KMS-11 (cell line): ENCODE measurements at regions not wholly inside any gene's neighbourhood (a gene's known extent, or its start where the extent isn't known, plus 50 kb on each side); places are given as distances from the start of the nearest gene placed in this dataset.

ENCODE experiments used
- H2AFZ ChIP-seq: fragments of 200-600 bp; sonication (generic); 2 replicates; pipeline ENCODE4 v1.6.1; 2016; ENCODE audit warnings: antibody characterized with exemption, mixed run types, low read depth
- H3K27ac ChIP-seq: fragments of 200-600 bp; sonication (generic); 2 replicates; pipeline ENCODE4 v1.6.1; 2016; ENCODE audit warnings: mild to moderate bottlenecking, mixed run types
- H3K27me3 ChIP-seq: fragments of 200-600 bp; sonication (generic); 2 replicates; pipeline ENCODE4 v1.6.1; 2017; ENCODE audit warnings: mild to moderate bottlenecking, low read depth, mixed run types, moderate library complexity; ENCODE audit not compliant: insufficient read depth
- H3K36me3 ChIP-seq: fragments of 200-600 bp; sonication (generic); 2 replicates; pipeline ENCODE4 v1.6.1; 2017; ENCODE audit warnings: mild to moderate bottlenecking, mixed run types; ENCODE audit not compliant: insufficient read depth
- H3K4me1 ChIP-seq: fragments of 200-600 bp; sonication (generic); 2 replicates; pipeline ENCODE4 v1.6.1; 2016; ENCODE audit warnings: mild to moderate bottlenecking, low read depth, mixed run types; ENCODE audit not compliant: poor library complexity, severe bottlenecking
- H3K4me2 ChIP-seq: fragments of 200-600 bp; sonication (generic); 2 replicates; pipeline ENCODE4 v1.7.0; 2016; ENCODE audit warnings: mild to moderate bottlenecking, mixed run types
- H3K4me3 ChIP-seq: fragments of 200-600 bp; sonication (generic); IDR thresholded peaks from 2 replicates; pipeline ENCODE4 v1.6.1; 2017; ENCODE audit warnings: low read depth, low read length, mixed read lengths; ENCODE audit not compliant: insufficient read depth
- H3K79me2 ChIP-seq: fragments of 200-600 bp; sonication (generic); 2 replicates; pipeline ENCODE4 v1.6.1; 2016; ENCODE audit warnings: low read depth, mixed run types; ENCODE audit not compliant: insufficient read depth
- H3K9ac ChIP-seq: fragments of 200-600 bp; sonication (generic); 2 replicates; pipeline ENCODE4 v1.6.1; 2016; ENCODE audit warnings: mild to moderate bottlenecking, mixed run types
- H4K20me1 ChIP-seq: fragments of 200-600 bp; sonication (generic); 2 replicates; pipeline ENCODE4 v1.6.1; 2016; ENCODE audit warnings: mild to moderate bottlenecking, mixed run types; ENCODE audit not compliant: insufficient read depth
- TF ChIP-seq, protein P1 (sequence below): fragments of 200-600 bp; sonication (generic); conservative IDR thresholded peaks from 2 replicates; pipeline ENCODE4 v1.6.1; 2017; ENCODE audit warnings: low read depth, mild to moderate bottlenecking, antibody characterized with exemption, low read length, moderate library complexity, mixed read lengths

DNA sequence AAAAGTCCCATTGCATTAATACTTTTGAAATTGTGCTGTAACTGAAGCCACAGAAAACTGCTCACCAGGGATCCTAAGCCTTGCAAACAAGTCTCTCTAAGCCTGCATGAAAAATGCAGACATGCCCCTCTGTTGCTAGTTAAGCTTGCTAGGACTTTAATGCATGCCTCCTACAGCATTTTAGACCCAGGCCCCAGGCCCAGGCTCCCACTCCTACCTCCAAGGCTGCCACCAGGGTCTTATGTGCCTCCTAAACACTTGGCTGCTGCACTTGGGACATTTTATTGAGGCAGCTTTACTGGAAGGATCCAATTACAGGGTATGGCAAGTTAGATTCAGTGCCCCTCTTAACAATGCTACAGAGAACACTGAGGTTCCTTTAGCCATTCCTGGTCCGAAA lies 467.3 kb upstream of the CLINT1 start:
- no peaks in the 10 kb centered on the region for H3K4me1 ChIP-seq
- H3K4me2 ChIP-seq: no peak overlapping the region
- H3K27me3 ChIP-seq: no peaks in the 10 kb centered on the region
- H3K9ac ChIP-seq: no peak overlapping the region
- no peak overlapping the region for H3K27ac ChIP-seq
- no peaks in the 10 kb centered on the region for H3K79me2 ChIP-seq
- H3K36me3 ChIP-seq: no peaks in the 10 kb centered on the region
- no peaks in the 10 kb centered on the region for H4K20me1 ChIP-seq
- H2AFZ ChIP-seq: no peak overlapping the region
- no peak overlapping the region for H3K4me3 ChIP-seq
- TF ChIP-seq, protein P1, sequence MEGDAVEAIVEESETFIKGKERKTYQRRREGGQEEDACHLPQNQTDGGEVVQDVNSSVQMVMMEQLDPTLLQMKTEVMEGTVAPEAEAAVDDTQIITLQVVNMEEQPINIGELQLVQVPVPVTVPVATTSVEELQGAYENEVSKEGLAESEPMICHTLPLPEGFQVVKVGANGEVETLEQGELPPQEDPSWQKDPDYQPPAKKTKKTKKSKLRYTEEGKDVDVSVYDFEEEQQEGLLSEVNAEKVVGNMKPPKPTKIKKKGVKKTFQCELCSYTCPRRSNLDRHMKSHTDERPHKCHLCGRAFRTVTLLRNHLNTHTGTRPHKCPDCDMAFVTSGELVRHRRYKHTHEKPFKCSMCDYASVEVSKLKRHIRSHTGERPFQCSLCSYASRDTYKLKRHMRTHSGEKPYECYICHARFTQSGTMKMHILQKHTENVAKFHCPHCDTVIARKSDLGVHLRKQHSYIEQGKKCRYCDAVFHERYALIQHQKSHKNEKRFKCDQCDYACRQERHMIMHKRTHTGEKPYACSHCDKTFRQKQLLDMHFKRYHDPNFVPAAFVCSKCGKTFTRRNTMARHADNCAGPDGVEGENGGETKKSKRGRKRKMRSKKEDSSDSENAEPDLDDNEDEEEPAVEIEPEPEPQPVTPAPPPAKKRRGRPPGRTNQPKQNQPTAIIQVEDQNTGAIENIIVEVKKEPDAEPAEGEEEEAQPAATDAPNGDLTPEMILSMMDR: no peak

DNA sequence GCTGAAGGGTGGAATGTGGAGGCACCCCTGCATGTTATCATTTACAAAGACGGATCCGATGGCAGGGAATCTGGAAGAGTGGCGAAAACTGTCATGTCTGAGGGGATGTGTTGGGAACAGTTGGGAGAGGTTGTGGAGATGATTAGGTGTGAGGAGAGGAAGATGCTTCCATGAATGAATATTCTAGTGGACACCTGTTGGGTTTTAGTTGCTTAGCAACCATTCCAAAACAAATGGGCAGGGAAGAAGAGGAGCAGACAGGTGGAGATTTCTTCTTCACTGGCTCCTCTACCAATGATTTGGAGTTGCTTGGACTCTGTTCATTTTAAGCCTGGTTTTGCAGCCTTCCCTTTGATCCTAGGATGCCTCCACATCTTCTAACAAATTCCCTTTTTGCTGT lies 465.3 kb upstream of the CLINT1 start:
- H3K27me3 ChIP-seq: no peaks in the 10 kb centered on the region
- no peaks in the 10 kb centered on the region for H3K4me1 ChIP-seq
- no peak overlapping the region for H3K9ac ChIP-seq
- H3K36me3 ChIP-seq: no peaks in the 10 kb centered on the region
- TF ChIP-seq, protein P1: no peak
- no peaks in the 10 kb centered on the region for H4K20me1 ChIP-seq
- H3K79me2 ChIP-seq: no peaks in the 10 kb centered on the region
- no peak overlapping the region for H3K4me2 ChIP-seq
- no peak overlapping the region for H3K4me3 ChIP-seq
- no peak overlapping the region for H2AFZ ChIP-seq
- no peak overlapping the region for H3K27ac ChIP-seq

DNA sequence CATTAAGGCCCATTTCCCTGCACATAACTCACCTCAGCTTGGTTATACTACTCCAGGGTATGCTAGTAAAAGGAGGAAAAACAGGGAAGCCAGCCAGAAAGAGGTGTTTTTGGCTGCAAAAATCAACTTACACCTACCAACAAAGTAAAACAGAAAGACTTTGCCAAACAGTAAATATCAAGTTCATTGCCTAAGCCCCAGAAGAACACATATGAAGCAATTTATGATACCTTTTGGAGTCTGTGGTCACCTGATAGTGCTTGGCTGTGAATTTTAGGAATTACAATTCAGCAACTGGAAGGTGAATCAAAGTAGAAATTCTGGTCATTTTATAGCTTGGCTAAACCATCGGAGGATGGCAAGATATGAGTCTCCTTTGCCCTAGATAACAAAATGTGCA lies 463.7 kb upstream of the CLINT1 start:
- H3K4me2 ChIP-seq: no peak overlapping the region

DNA sequence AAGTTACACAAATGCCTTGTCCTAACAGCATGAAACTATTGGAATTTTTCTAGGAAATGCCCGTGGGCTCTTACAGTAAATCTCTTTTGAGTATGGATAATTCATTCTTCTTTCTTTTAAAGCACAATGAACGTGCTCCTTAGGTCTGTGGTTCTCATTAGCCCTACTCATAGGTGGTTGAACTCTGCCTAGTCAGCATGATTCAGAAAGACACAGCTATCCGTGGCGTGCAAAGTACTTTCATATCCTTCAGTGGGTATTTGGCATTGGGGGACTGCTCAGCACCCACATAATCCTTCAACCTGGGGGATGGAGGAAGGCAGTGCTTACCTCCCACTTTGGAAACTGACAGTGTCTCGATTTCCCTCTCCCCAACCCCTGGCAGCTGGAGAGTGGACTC lies 462.0 kb upstream of the CLINT1 start:
- Histone ChIP-seq H3K4me3 (no peak overlapping the region), H4K20me1 (no peaks in the 10 kb centered on the region), H3K36me3 (no peaks in the 10 kb centered on the region), H3K27ac (no peak overlapping the region), H3K27me3 (no peaks in the 10 kb centered on the region), H3K9ac (no peak overlapping the region), H3K79me2 (no peaks in the 10 kb centered on the region), H2AFZ (no peak overlapping the region), H3K4me2 (no peak overlapping the region), H3K4me1 (no peaks in the 10 kb centered on the region)
- TF ChIP-seq, protein P1: no peak

More for the DNA sequence above, 463.7 kb upstream of the CLINT1 start:
- Histone ChIP-seq H3K36me3 (no peaks in the 10 kb centered on the region), H3K9ac (no peak overlapping the region), H3K27me3 (no peaks in the 10 kb centered on the region), H3K79me2 (no peaks in the 10 kb centered on the region), H4K20me1 (no peaks in the 10 kb centered on the region), H3K4me1 (no peaks in the 10 kb centered on the region), H2AFZ (no peak overlapping the region), H3K4me3 (no peak overlapping the region), H3K27ac (no peak overlapping the region)
- TF ChIP-seq, protein P1: no peak
